PC-3 (cell line): ENCODE measurements at regions not wholly inside any gene's neighbourhood (a gene's known extent, or its start where the extent isn't known, plus 50 kb on each side); places are given as distances from the start of the nearest gene placed in this dataset.

Source experiments
- ATAC-seq: fragments of 200-7000 bp; cut with Tn5 transposase; 2 replicates; pipeline ENCODE4 v1.9.1; 2020; ENCODE audit warnings: mild to moderate bottlenecking, moderate library complexity
- BruUV-seq: library from RNA; stranded (reverse); fragments of 400-500 nt; replicated peaks from 2 replicates; lab custom pipeline; 2021; lab: Mats Ljungman, UMichigan
- CTCF ChIA-PET: fragments of 300-600 bp; sonication (Branson Sonifier 250); formaldehyde crosslinking; loops from one replicate; lab custom pipeline; 2022; ENCODE audit warnings: antibody characterized with exemption; lab: Charles Lee
- POLR2A ChIA-PET: fragments of 300-600 bp; sonication (Branson Sonifier 250); formaldehyde crosslinking; loops from one replicate; lab custom pipeline; 2022; ENCODE audit warnings: antibody characterized with exemption; ENCODE audit not compliant: unreplicated experiment; lab: Charles Lee
- DNase-seq: peaks from one replicate; pipeline ENCODE4 v3.0.0-alpha.2; 2015
- H2AFZ ChIP-seq: fragments of 300-600 bp; sonication (generic); 2 replicates; pipeline ENCODE4 v1.6.0; 2016; ENCODE audit warnings: antibody characterized with exemption, low read length
- H3F3A ChIP-seq: fragments of 300-600 bp; sonication (generic); one replicate; pipeline ENCODE4 v1.6.0; 2017; ENCODE audit warnings: antibody characterized with exemption, low read length, control low read depth, mild to moderate bottlenecking; ENCODE audit not compliant: unreplicated experiment
- H3K27ac ChIP-seq: fragments of 300-600 bp; sonication (generic); 2 replicates; pipeline ENCODE4 v1.5.1; 2016; ENCODE audit warnings: mild to moderate bottlenecking, low read length
- H3K27me3 ChIP-seq: fragments of 300-600 bp; sonication (generic); 2 replicates; pipeline ENCODE4 v1.6.1; 2016; ENCODE audit warnings: low read length, mixed read lengths
- H3K36me3 ChIP-seq: fragments of 300-600 bp; sonication (generic); 2 replicates; pipeline ENCODE4 v1.6.1; 2016; ENCODE audit warnings: low read depth, mixed run types, low read length, mixed read lengths
- H3K4me1 ChIP-seq: fragments of 300-600 bp; sonication (generic); 2 replicates; pipeline ENCODE4 v1.5.1; 2016; ENCODE audit warnings: low read length; ENCODE audit not compliant: insufficient read depth
- H3K4me2 ChIP-seq: fragments of 300-600 bp; sonication (generic); 2 replicates; pipeline ENCODE4 v1.6.0; 2016; ENCODE audit warnings: low read length
- H3K4me3 ChIP-seq: fragments of 300-600 bp; sonication (generic); 2 replicates; pipeline ENCODE4 v1.5.1; 2016; ENCODE audit warnings: mild to moderate bottlenecking, low read length, mixed read lengths
- H3K79me2 ChIP-seq: fragments of 300-600 bp; sonication (generic); 2 replicates; pipeline ENCODE4 v1.6.1; 2017; ENCODE audit warnings: low read length, mixed read lengths
- H3K9ac ChIP-seq: fragments of 300-600 bp; sonication (generic); 2 replicates; pipeline ENCODE4 v1.6.0; 2016; ENCODE audit warnings: mild to moderate bottlenecking, low read length
- H3K9me2 ChIP-seq: fragments of 300-600 bp; sonication (generic); replicated peaks from 2 replicates; pipeline ENCODE4 v1.6.1; 2016; ENCODE audit warnings: mixed run types, low read length, mixed read lengths
- H3K9me3 ChIP-seq: fragments of 300-600 bp; sonication (generic); 2 replicates; pipeline ENCODE4 v1.6.1; 2016; ENCODE audit warnings: low read length, mixed read lengths
- H4K20me1 ChIP-seq: fragments of 300-600 bp; sonication (generic); 2 replicates; pipeline ENCODE4 v1.6.1; 2016; ENCODE audit warnings: low read length, mixed read lengths
- CTCF ChIP-seq: fragments of 300-600 bp; sonication (generic); conservative IDR thresholded peaks from 2 replicates; pipeline ENCODE4 v1.5.1; 2017; ENCODE audit warnings: antibody characterized with exemption, low read depth, mild to moderate bottlenecking, low read length
- EZH2 ChIP-seq: fragments of 300-600 bp; sonication (generic); IDR thresholded peaks from one replicate; pipeline ENCODE4 v1.6.1; 2017; ENCODE audit warnings: antibody characterized with exemption, mild to moderate bottlenecking, low read length; ENCODE audit not compliant: unreplicated experiment
- EZH2phosphoT487 ChIP-seq: fragments of 300-600 bp; sonication (generic); IDR thresholded peaks from 2 replicates; pipeline ENCODE4 v1.6.1; 2018; ENCODE audit warnings: mild to moderate bottlenecking, antibody characterized with exemption, low read length, borderline replicate concordance
- intact Hi-C: fragments of 100-400 bp; cut with micrococcal nuclease; formaldehyde crosslinking; loops from 2 replicates; pipeline ENCODE4 v1.9.0; 2023

GRCh38 chr3:157871248-157871647 lies 235.0 kb downstream of the SHOX2 start:
- intact Hi-C loops, result no loop called here
- BruUV-seq, result no TSS peak
- no peak overlapping the region for H3K27ac ChIP-seq
- no peaks in the 10 kb centered on the region for H3K9me2 ChIP-seq
- TF ChIP-seq EZH2phosphoT487 (no peak), EZH2 (no peak), CTCF (no peak)
- no peaks in the 10 kb centered on the region for H3K9me3 ChIP-seq
- no peak for DNase-seq
- H3K4me3 ChIP-seq, result no peak overlapping the region
- POLR2A ChIA-PET, result no interaction called here
- H3K36me3 ChIP-seq, result no peaks in the 10 kb centered on the region
- H3K9ac ChIP-seq, result no peak overlapping the region
- H3K4me1 ChIP-seq, result no peaks in the 10 kb centered on the region
- no peak overlapping the region for H3K4me2 ChIP-seq
- H2AFZ ChIP-seq, result no peak overlapping the region
- CTCF ChIA-PET, result no interaction called here
- no peaks in the 10 kb centered on the region for H3K27me3 ChIP-seq
- H4K20me1 ChIP-seq, result no peaks in the 10 kb centered on the region
- no peaks in the 10 kb centered on the region for H3K79me2 ChIP-seq
- H3F3A ChIP-seq, result no peaks in the 10 kb centered on the region
- ATAC-seq, result no peak

- Histone ChIP-seq H3K4me1 (no peaks in the 10 kb centered on the region), H3K36me3 (no peaks in the 10 kb centered on the region), H3K9ac (no peak overlapping the region), H3K9me2 (no peaks in the 10 kb centered on the region), H3K79me2 (no peaks in the 10 kb centered on the region), H3K4me2 (no peak overlapping the region), H3F3A (no peaks in the 10 kb centered on the region), H3K9me3 (no peaks in the 10 kb centered on the region), H3K27ac (no peak overlapping the region), H3K27me3 (no peaks in the 10 kb centered on the region), H3K4me3 (no peak overlapping the region), H4K20me1 (no peaks in the 10 kb centered on the region), H2AFZ (no peak overlapping the region)
- DNase-seq (no peak), ATAC-seq (no peak)
- POLR2A ChIA-PET, result no interaction called here
- CTCF ChIA-PET, result no interaction called here
- TF ChIP-seq EZH2 (no peak), CTCF (no peak)
- BruUV-seq, result no TSS peak
- intact Hi-C loops, result loop anchor here (5.0 kb wide), 2 partner anchors 252 to 563 kb away; no protein-coding TSS in a partner anchor
These were observed 237.3 kb downstream of the SHOX2 start for GRCh38 chr3:157868946-157869345.

GRCh38 chr3:157868196-157868595 lies 238.0 kb downstream of the SHOX2 start:
- Histone ChIP-seq H3K4me2 (no peak overlapping the region), H3K27me3 (no peaks in the 10 kb centered on the region), H3K36me3 (no peaks in the 10 kb centered on the region), H3K9ac (no peak overlapping the region), H2AFZ (no peak overlapping the region), H4K20me1 (no peaks in the 10 kb centered on the region), H3F3A (no peaks in the 10 kb centered on the region), H3K79me2 (no peaks in the 10 kb centered on the region), H3K27ac (no peak overlapping the region), H3K4me1 (no peaks in the 10 kb centered on the region), H3K4me3 (no peak overlapping the region), H3K9me3 (no peaks in the 10 kb centered on the region), H3K9me2 (no peaks in the 10 kb centered on the region)
- DNase-seq, result no peak
- ChIA-PET POLR2A (no interaction called here), CTCF (no interaction called here)
- BruUV-seq, result no TSS peak
- ATAC-seq, result no peak
- TF ChIP-seq EZH2 (no peak), EZH2phosphoT487 (no peak), CTCF (no peak)
- intact Hi-C loops, result loop anchor here (5.0 kb wide), 2 partner anchors 251 to 564 kb away; no protein-coding TSS in a partner anchor
